A549 (cell line): ENCODE measurements at regions not wholly inside any gene's neighbourhood (a gene's known extent, or its start where the extent isn't known, plus 50 kb on each side); places are given as distances from the start of the nearest gene placed in this dataset.

Experiments
- EP300 ChIP-seq, 2 experiments: fragments of >200 bp; sonication (Bioruptor Twin); formaldehyde crosslinking; IDR thresholded peaks; 2 replicates in 1 of 2; 3 replicates in 1 of 2; pipeline ENCODE4 v1.6.1; 2016 to 2017
- MAZ ChIP-seq: fragments of 150-350 bp; IDR thresholded peaks from 2 replicates; pipeline ENCODE4 v1.6.1; 2014; ENCODE audit warnings: antibody characterized with exemption, low read depth, low read length, borderline replicate concordance
- NFE2L2 ChIP-seq: fragments of 150-350 bp; conservative IDR thresholded peaks from 2 replicates; pipeline ENCODE4 v1.6.1; 2014; ENCODE audit warnings: low read length
- NR3C1 ChIP-seq: fragments of >200 bp; sonication (Bioruptor Twin); formaldehyde crosslinking; IDR thresholded peaks from 3 replicates; pipeline ENCODE4 v1.6.1; 2017
- POLR2AphosphoS2 ChIP-seq: conservative IDR thresholded peaks from 2 replicates; pipeline ENCODE4 v1.6.1; 2012; ENCODE audit warnings: low read length, improper control_type of control experiment, inconsistent platforms
- TF ChIP-seq, protein P1 (sequence below): fragments of >200 bp; sonication (Bioruptor Twin); formaldehyde crosslinking; IDR thresholded peaks from 3 replicates; pipeline ENCODE4 v1.5.1; 2016
- TF ChIP-seq, protein P2 (sequence below): fragments of 200-600 bp; sonication (generic); IDR thresholded peaks from 2 replicates; pipeline ENCODE4 v1.6.1; 2016; ENCODE audit warnings: antibody characterized with exemption, mild to moderate bottlenecking, moderate library complexity

DNA sequence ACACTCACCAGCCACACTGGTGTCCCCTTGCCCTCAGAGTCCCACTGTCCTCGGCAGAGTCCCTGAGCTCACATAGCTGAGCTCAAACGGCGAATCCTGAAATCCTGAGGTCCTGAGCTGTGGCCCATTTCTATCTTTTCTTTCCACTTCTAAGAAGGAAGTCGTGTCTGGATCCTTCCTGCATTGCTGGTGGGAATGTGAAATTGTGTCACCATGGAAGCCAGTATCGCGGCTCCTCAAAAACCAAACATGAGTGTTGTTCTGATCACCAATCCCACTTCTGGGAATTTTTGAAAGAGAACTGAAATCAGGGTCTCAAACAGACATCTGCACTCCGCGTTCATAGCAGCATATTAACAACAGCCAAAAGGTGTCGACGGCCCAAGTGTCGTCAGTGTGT is 244.7 kb downstream of the EIPR1 start:
- TF ChIP-seq POLR2AphosphoS2 = no peak
- no peak for TF ChIP-seq NFE2L2
- TF ChIP-seq, protein P1, sequence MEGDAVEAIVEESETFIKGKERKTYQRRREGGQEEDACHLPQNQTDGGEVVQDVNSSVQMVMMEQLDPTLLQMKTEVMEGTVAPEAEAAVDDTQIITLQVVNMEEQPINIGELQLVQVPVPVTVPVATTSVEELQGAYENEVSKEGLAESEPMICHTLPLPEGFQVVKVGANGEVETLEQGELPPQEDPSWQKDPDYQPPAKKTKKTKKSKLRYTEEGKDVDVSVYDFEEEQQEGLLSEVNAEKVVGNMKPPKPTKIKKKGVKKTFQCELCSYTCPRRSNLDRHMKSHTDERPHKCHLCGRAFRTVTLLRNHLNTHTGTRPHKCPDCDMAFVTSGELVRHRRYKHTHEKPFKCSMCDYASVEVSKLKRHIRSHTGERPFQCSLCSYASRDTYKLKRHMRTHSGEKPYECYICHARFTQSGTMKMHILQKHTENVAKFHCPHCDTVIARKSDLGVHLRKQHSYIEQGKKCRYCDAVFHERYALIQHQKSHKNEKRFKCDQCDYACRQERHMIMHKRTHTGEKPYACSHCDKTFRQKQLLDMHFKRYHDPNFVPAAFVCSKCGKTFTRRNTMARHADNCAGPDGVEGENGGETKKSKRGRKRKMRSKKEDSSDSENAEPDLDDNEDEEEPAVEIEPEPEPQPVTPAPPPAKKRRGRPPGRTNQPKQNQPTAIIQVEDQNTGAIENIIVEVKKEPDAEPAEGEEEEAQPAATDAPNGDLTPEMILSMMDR = no peak
- no peak for TF ChIP-seq MAZ
- TF ChIP-seq NR3C1 = no peak
- TF ChIP-seq, protein P2, sequence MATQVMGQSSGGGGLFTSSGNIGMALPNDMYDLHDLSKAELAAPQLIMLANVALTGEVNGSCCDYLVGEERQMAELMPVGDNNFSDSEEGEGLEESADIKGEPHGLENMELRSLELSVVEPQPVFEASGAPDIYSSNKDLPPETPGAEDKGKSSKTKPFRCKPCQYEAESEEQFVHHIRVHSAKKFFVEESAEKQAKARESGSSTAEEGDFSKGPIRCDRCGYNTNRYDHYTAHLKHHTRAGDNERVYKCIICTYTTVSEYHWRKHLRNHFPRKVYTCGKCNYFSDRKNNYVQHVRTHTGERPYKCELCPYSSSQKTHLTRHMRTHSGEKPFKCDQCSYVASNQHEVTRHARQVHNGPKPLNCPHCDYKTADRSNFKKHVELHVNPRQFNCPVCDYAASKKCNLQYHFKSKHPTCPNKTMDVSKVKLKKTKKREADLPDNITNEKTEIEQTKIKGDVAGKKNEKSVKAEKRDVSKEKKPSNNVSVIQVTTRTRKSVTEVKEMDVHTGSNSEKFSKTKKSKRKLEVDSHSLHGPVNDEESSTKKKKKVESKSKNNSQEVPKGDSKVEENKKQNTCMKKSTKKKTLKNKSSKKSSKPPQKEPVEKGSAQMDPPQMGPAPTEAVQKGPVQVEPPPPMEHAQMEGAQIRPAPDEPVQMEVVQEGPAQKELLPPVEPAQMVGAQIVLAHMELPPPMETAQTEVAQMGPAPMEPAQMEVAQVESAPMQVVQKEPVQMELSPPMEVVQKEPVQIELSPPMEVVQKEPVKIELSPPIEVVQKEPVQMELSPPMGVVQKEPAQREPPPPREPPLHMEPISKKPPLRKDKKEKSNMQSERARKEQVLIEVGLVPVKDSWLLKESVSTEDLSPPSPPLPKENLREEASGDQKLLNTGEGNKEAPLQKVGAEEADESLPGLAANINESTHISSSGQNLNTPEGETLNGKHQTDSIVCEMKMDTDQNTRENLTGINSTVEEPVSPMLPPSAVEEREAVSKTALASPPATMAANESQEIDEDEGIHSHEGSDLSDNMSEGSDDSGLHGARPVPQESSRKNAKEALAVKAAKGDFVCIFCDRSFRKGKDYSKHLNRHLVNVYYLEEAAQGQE = no peak
- TF ChIP-seq EP300 (IDR thresholded peaks at IDR 0.05) = no peak
